ENCODE measurements at regions not wholly inside any gene's neighbourhood (a gene's known extent, or its start where the extent isn't known, plus 50 kb on each side); places are given as distances from the start of the nearest gene placed in this dataset.

- no peak for DNase-seq (ENCODE audit: low spot score)
- in situ Hi-C loops (cut with MboI; ENCODE audit: low pct_unique_long_range_greater_than_20kb, low sequenced_read_pairs, unreplicated experiment) = no loop called here
- no peak for TF ChIP-seq CTCF (IDR thresholded peaks at IDR 0.05; ENCODE audit: extremely low read depth, insufficient read depth, missing control alignments)
Observed at GRCh38 chr9:82208741-82209450, 220.3 kb downstream of the SPATA31D1 start.

- no peak for TF ChIP-seq CTCF (IDR thresholded peaks at IDR 0.05; ENCODE audit: extremely low read depth, insufficient read depth, missing control alignments)
- no peak for DNase-seq (ENCODE audit: low spot score)
- in situ Hi-C loops (cut with MboI; ENCODE audit: low pct_unique_long_range_greater_than_20kb, low sequenced_read_pairs, unreplicated experiment) = no loop called here
Observed at GRCh38 chr9:82209797-82210470, 221.4 kb downstream of the SPATA31D1 start.

- in situ Hi-C loops (cut with MboI; ENCODE audit: low pct_unique_long_range_greater_than_20kb, low sequenced_read_pairs, unreplicated experiment) = no loop called here
- no peak for DNase-seq (ENCODE audit: low spot score)
- TF ChIP-seq CTCF (IDR thresholded peaks at IDR 0.05; ENCODE audit: extremely low read depth, insufficient read depth, missing control alignments) = no peak
Observed at GRCh38 chr9:82212885-82213284, 224.3 kb downstream of the SPATA31D1 start.

GRCh38 chr9:82216435-82216834 lies 227.9 kb downstream of the SPATA31D1 start:
- no peak for TF ChIP-seq CTCF (IDR thresholded peaks at IDR 0.05; ENCODE audit: extremely low read depth, insufficient read depth, missing control alignments)
- no peak for DNase-seq (ENCODE audit: low spot score)
- in situ Hi-C loops (cut with MboI; ENCODE audit: low pct_unique_long_range_greater_than_20kb, low sequenced_read_pairs, unreplicated experiment) = no loop called here

- in situ Hi-C loops (cut with MboI; ENCODE audit: low pct_unique_long_range_greater_than_20kb, low sequenced_read_pairs, unreplicated experiment) = no loop called here
- TF ChIP-seq CTCF (IDR thresholded peaks at IDR 0.05; ENCODE audit: extremely low read depth, insufficient read depth, missing control alignments) = no peak
- DNase-seq (ENCODE audit: low spot score) = no peak
Observed at GRCh38 chr9:82223442-82223841, 234.9 kb downstream of the SPATA31D1 start.

- in situ Hi-C loops (cut with MboI; ENCODE audit: low pct_unique_long_range_greater_than_20kb, low sequenced_read_pairs, unreplicated experiment) = no loop called here
- DNase-seq (ENCODE audit: low spot score) = no peak
- TF ChIP-seq CTCF (IDR thresholded peaks at IDR 0.05; ENCODE audit: extremely low read depth, insufficient read depth, missing control alignments) = no peak
Observed at GRCh38 chr9:82231411-82231810, 242.8 kb downstream of the SPATA31D1 start.

Measured in GM13977 (cell line).